ENCODE measurements at regions not wholly inside any gene's neighbourhood (a gene's known extent, or its start where the extent isn't known, plus 50 kb on each side); places are given as distances from the start of the nearest gene placed in this dataset.

- no peaks in the 10 kb centered on the region for H3K9me3 ChIP-seq (ENCODE audit: insufficient read depth, low read length)
- no peak overlapping the region for H3K4me2 ChIP-seq (ENCODE audit: low read depth, low read length, poor library complexity, severe bottlenecking)
- no peaks in the 10 kb centered on the region for H3K36me3 ChIP-seq (ENCODE audit: low read length)
- no peak for TF ChIP-seq CTCF (IDR thresholded peaks at IDR 0.05; ENCODE audit: insufficient read depth, low read length, poor library complexity, severe bottlenecking)
- no peak for TF ChIP-seq EZH2phosphoT487 (conservative IDR thresholded peaks at IDR 0.05; ENCODE audit: low read length)
- no peak overlapping the region for H3K4me3 ChIP-seq (ENCODE audit: insufficient read depth, low read length, poor library complexity, severe bottlenecking)
- no peaks in the 10 kb centered on the region for H3K79me2 ChIP-seq (ENCODE audit: insufficient read depth, low read length)
- H3K27ac ChIP-seq (ENCODE audit: low read depth, low read length), result no peak overlapping the region
- H2AFZ ChIP-seq (ENCODE audit: low read depth, low read length, severe bottlenecking), result no peak overlapping the region
- H3K27me3 ChIP-seq (ENCODE audit: low read length), result no peaks in the 10 kb centered on the region
- no peak overlapping the region for H3K9ac ChIP-seq (ENCODE audit: low read length)
- H3K9me2 ChIP-seq (replicated peaks; ENCODE audit: insufficient read depth, low read length), result no peaks in the 10 kb centered on the region
- H3F3A ChIP-seq (ENCODE audit: insufficient read depth), result no peaks in the 10 kb centered on the region
- H4K20me1 ChIP-seq (ENCODE audit: low read depth, low read length), result no peaks in the 10 kb centered on the region
These were observed 335.3 kb downstream of the MYCN start for GRCh38 chr2:16275661-16276060.

GRCh38 chr2:16275131-16275530, 334.8 kb downstream of the MYCN start:
- Histone ChIP-seq H3K9ac (ENCODE audit: low read length) (no peak overlapping the region), H3K79me2 (ENCODE audit: insufficient read depth, low read length) (no peaks in the 10 kb centered on the region), H3K27ac (ENCODE audit: low read depth, low read length) (no peak overlapping the region), H2AFZ (ENCODE audit: low read depth, low read length, severe bottlenecking) (no peak overlapping the region), H3K4me2 (ENCODE audit: low read depth, low read length, poor library complexity, severe bottlenecking) (no peak overlapping the region), H3K9me2 (replicated peaks; ENCODE audit: insufficient read depth, low read length) (no peaks in the 10 kb centered on the region), H3K27me3 (ENCODE audit: low read length) (no peaks in the 10 kb centered on the region), H3K4me3 (ENCODE audit: insufficient read depth, low read length, poor library complexity, severe bottlenecking) (no peak overlapping the region), H3F3A (ENCODE audit: insufficient read depth) (no peaks in the 10 kb centered on the region), H4K20me1 (ENCODE audit: low read depth, low read length) (no peaks in the 10 kb centered on the region), H3K9me3 (ENCODE audit: insufficient read depth, low read length) (no peaks in the 10 kb centered on the region), H3K36me3 (ENCODE audit: low read length) (no peaks in the 10 kb centered on the region)
- TF ChIP-seq CTCF (IDR thresholded peaks at IDR 0.05; ENCODE audit: insufficient read depth, low read length, poor library complexity, severe bottlenecking) (no peak), EZH2phosphoT487 (conservative IDR thresholded peaks at IDR 0.05; ENCODE audit: low read length) (no peak)

- no peaks in the 10 kb centered on the region for H3F3A ChIP-seq (ENCODE audit: insufficient read depth)
These were observed 332.8 kb downstream of the MYCN start for GRCh38 chr2:16273111-16273510.

More at GRCh38 chr2:16273111-16273510, 332.8 kb downstream of the MYCN start:
- H4K20me1 ChIP-seq (ENCODE audit: low read depth, low read length), result no peaks in the 10 kb centered on the region
- H3K4me2 ChIP-seq (ENCODE audit: low read depth, low read length, poor library complexity, severe bottlenecking), result no peak overlapping the region
- no peak for TF ChIP-seq CTCF (IDR thresholded peaks at IDR 0.05; ENCODE audit: insufficient read depth, low read length, poor library complexity, severe bottlenecking)
- no peak for TF ChIP-seq EZH2phosphoT487 (conservative IDR thresholded peaks at IDR 0.05; ENCODE audit: low read length)
- no peak overlapping the region for H3K9ac ChIP-seq (ENCODE audit: low read length)
- H3K36me3 ChIP-seq (ENCODE audit: low read length), result no peaks in the 10 kb centered on the region
- no peaks in the 10 kb centered on the region for H3K9me2 ChIP-seq (replicated peaks; ENCODE audit: insufficient read depth, low read length)
- H3K4me3 ChIP-seq (ENCODE audit: insufficient read depth, low read length, poor library complexity, severe bottlenecking), result no peak overlapping the region
- H3K27me3 ChIP-seq (ENCODE audit: low read length), result no peaks in the 10 kb centered on the region
- no peaks in the 10 kb centered on the region for H3K79me2 ChIP-seq (ENCODE audit: insufficient read depth, low read length)
- no peaks in the 10 kb centered on the region for H3K9me3 ChIP-seq (ENCODE audit: insufficient read depth, low read length)
- no peak overlapping the region for H3K27ac ChIP-seq (ENCODE audit: low read depth, low read length)
- no peak overlapping the region for H2AFZ ChIP-seq (ENCODE audit: low read depth, low read length, severe bottlenecking)
